ENCODE measurements at regions not wholly inside any gene's neighbourhood (a gene's known extent, or its start where the extent isn't known, plus 50 kb on each side); places are given as distances from the start of the nearest gene placed in this dataset.
A peak's percentile ranks its signal among the peaks of the same experiment; 100 is the strongest.

- no TSS peak for BruUV-seq (replicated peaks)
- WGBS (ENCODE audit: insufficient coverage, low coverage, missing lambda C conversion rate): 79% methylated on average over 6 of the region's 6 CpGs
- Histone ChIP-seq H3K4me1 (replicated peaks in 1 of 2; ENCODE audit: control insufficient read depth in 2 of 2, insufficient read depth in 2 of 2, low read length in 2 of 2) (no peaks in the 10 kb centered on the region; a peak in 2 of 5 replicates), H2AFZ (ENCODE audit: low read depth, low read length) (no peak overlapping the region), H3K9me1 (ENCODE audit: control insufficient read depth, insufficient read depth, low read length) (no peaks in the 10 kb centered on the region), H3K9me3 (replicated peaks; ENCODE audit: control insufficient read depth, insufficient read depth, low read depth, low read length) (no peaks in the 10 kb centered on the region), H3K27me3 (ENCODE audit: control insufficient read depth in 2 of 2, insufficient read depth in 2 of 2, low read length in 2 of 2) (no peaks in the 10 kb centered on the region), H3K36me3 (ENCODE audit: control insufficient read depth, insufficient read depth, low read length) (no peaks in the 10 kb centered on the region), H3K27ac (ENCODE audit: extremely low read depth, low read depth, low read length) (no peak overlapping the region), H4K20me1 (replicated peaks; ENCODE audit: control insufficient read depth, insufficient read depth, low read length) (no peaks in the 10 kb centered on the region), H3K9ac (ENCODE audit: insufficient read depth in 1 of 2, low read depth in 2 of 2, low read length in 2 of 2) (no peak overlapping the region), H3K4me3 (no peak overlapping the region), H3K4me2 (ENCODE audit: insufficient read depth, low read length) (no peak overlapping the region), H3K79me2 (ENCODE audit: control insufficient read depth, insufficient read depth, low read length) (no peaks in the 10 kb centered on the region)
- ChIA-PET CTCF (ENCODE audit: low intra/inter-chr PET ratio) (no interaction called here), POLR2A (interaction anchor here (0.6 kb wide), 1 partner anchor 81 kb away, joined by 5 read pairs; no protein-coding TSS in a partner anchor)
- in situ Hi-C loops (cut with MboI) (no loop called here), intact Hi-C loops (cut with micrococcal nuclease) (no loop called here)
- TF ChIP-seq MBD1 (CRISPR knock-in tag; IDR thresholded peaks at IDR 0.05): no peak
- no peak for TF ChIP-seq TAF1 (IDR thresholded peaks at IDR 0.05; ENCODE audit: control insufficient read depth, extremely low read depth, insufficient read depth, low read length, severe bottlenecking)
- no peak for TF ChIP-seq NCOA1 (IDR thresholded peaks at IDR 0.05; ENCODE audit: low read depth)
- TF ChIP-seq CTCF (IDR thresholded peaks at IDR 0.05 in 2 of 3, conservative IDR thresholded peaks at IDR 0.05 in 1 of 3; ENCODE audit: insufficient read depth in 2 of 3, low read depth in 1 of 3, low read length in 3 of 3): no peak
- TF ChIP-seq GTF2B (IDR thresholded peaks at IDR 0.05; ENCODE audit: extremely low read depth, insufficient read length): no peak
- TF ChIP-seq ARID1B (IDR thresholded peaks at IDR 0.05): no peak
- TF ChIP-seq CCNT2 (IDR thresholded peaks at IDR 0.05; ENCODE audit: borderline replicate concordance, extremely low read depth, insufficient read length, low read depth, low read length): no peak
- TF ChIP-seq ZNF655 (CRISPR knock-in tag; IDR thresholded peaks at IDR 0.05): no peak
- peak; percentile 26 for FAIRE-seq
- no peak for DNase-seq (ENCODE audit: extremely low read depth in 1 of 4, low spot score in 3 of 4)
- no peak for ATAC-seq
Measured at GRCh38 chr2:12935796-12936195, 219.1 kb downstream of the TRIB2 start.
